D721Med (cell line): ENCODE measurements at regions not wholly inside any gene's neighbourhood (a gene's known extent, or its start where the extent isn't known, plus 50 kb on each side); places are given as distances from the start of the nearest gene placed in this dataset.

ENCODE experiments used
- DNase-seq: peaks from one replicate; pipeline ENCODE4 v3.0.0; 2011; ENCODE audit warnings: low spot score; ENCODE audit not compliant: insufficient read length
- FAIRE-seq: peaks from 2 replicates; lab custom pipeline; 2011; peaks lifted over from hg19 to GRCh38; lab: Jason Lieb, UNC
- TF ChIP-seq, protein P1 (sequence below): IDR thresholded peaks from 2 replicates; pipeline ENCODE4 v1.5.1; 2012; ENCODE audit warnings: mild to moderate bottlenecking, control low read depth; ENCODE audit not compliant: insufficient read depth; ENCODE audit errors: missing control alignments

DNA sequence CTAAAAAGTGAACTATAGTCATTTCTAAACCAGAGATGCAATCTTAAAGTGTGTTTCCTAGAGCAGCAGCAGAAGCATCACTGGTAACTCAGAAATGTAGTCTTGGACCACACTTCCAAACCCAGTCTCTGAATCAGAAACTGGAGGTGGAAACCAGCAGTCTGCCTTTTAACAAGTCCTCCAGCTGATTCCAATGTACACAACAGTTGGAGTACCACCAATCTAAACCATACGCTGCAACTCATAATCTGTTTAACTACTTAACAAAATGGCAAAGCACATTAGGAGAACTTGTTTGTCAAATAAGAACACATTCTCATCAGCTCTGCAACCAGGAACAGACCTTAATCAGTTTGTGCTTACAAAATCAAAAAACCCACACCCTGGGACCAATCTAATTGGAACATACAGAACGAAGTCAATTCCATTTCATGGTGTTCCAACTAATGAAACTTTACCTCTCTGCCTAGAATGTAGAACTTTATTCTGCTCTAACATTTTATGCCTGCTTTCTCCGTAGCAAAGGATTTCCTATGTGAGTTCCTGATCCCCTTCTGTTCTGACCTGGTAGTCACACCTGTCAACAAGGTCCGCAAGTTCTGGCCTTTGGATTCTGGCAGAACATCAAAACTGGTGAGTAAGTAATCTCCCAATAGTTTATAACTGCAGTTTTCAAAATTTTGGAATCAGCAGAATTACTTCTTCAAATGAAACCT is 390.4 kb downstream of the HTR1B start:
- DNase-seq (no peak), FAIRE-seq (peak; percentile 64)
- TF ChIP-seq, protein P1, sequence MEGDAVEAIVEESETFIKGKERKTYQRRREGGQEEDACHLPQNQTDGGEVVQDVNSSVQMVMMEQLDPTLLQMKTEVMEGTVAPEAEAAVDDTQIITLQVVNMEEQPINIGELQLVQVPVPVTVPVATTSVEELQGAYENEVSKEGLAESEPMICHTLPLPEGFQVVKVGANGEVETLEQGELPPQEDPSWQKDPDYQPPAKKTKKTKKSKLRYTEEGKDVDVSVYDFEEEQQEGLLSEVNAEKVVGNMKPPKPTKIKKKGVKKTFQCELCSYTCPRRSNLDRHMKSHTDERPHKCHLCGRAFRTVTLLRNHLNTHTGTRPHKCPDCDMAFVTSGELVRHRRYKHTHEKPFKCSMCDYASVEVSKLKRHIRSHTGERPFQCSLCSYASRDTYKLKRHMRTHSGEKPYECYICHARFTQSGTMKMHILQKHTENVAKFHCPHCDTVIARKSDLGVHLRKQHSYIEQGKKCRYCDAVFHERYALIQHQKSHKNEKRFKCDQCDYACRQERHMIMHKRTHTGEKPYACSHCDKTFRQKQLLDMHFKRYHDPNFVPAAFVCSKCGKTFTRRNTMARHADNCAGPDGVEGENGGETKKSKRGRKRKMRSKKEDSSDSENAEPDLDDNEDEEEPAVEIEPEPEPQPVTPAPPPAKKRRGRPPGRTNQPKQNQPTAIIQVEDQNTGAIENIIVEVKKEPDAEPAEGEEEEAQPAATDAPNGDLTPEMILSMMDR, result no peak

DNA sequence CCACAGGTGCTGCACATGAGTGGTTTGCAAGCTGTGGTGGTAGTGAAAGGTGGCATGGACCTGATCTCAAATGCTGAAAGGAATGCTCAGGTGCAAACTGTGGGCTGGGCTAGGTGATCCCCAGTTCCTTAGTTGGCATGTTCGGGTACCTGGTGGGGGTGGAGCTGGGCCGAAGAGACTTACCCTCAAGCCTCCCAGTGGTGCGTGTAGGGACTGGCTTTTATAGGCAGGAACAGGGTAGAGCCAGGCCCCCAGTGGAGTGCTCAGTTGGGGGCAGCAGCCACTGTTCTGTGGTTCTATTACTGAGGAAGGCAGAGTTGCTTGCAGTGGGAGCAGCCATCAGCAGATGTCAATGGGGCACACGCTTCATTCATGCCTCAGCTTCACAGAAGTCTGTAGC is 399.8 kb downstream of the HTR1B start:
- TF ChIP-seq, protein P1, result no peak
- DNase-seq (no peak), FAIRE-seq (no peak)

DNA sequence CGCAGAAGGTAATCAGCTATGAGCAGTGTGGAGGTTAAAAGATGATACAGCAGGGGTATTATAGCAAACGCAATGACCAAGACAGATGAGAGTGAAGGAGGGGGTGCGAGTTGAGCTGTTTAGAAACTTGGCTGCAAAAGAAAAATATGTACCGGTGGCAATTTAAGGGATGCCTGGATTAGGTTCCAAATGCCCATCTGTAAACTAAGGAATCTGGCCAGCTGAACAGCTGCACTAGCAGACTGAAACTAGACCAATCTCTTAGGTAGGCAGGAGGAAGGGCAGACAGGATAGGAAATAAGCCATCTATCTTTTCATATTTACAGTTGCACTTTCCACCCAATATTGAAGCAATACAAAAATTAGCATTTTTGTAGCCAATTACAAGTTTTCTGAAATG is 407.6 kb downstream of the HTR1B start:
- TF ChIP-seq, protein P1, result no peak
- no peak for DNase-seq
- FAIRE-seq, result no peak

DNA sequence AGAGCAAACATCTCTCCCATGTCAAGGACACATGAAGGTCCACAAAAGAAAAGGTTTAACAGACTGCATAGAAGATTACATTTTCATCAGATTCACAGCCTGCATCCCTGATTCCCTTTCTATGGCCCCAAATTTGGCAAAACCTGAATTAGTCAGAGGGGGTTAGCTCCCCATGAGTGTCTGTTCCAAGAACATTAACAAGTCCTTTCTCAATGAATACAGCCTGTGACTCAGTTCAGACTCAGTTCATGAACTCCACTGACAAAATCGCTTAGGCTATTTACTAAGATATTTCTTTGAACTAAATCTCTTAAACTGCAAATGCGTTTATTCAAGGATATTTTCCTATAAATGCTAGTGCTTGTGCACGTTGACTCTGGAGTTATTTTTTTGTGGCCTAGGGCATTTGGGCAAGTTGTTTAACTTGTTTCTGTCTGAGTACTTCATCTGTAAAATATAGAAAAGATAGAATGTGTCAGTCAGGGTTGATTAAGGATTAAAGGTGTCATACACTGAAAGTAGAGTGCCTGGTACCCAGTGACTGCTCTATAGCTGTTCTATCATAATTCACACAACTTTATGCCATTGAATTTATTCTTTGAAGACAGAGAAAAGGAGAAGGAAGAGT is 422.6 kb downstream of the HTR1B start:
- FAIRE-seq (no peak), DNase-seq (no peak)
- TF ChIP-seq, protein P1, result no peak

DNA sequence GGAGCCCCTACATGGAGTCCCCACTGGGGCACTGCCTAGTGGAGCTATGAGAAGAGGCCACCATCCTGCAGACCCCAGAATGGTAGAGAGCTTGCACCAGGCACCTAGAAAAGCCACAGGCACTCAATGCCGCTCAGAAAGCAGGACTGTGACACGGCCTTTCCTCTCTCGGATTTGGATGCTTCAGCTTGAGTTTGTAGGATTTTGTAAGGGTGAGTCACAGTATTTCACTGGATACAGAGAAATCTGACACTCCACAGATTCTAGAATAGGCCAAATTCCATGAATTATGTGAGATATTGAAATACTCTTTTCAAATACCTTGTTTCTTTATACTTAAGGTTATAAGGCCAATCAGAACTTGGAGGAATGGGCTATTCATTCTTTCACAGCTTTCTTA is 424.5 kb downstream of the HTR1B start:
- TF ChIP-seq, protein P1, result no peak
- no peak for DNase-seq
- FAIRE-seq, result no peak

DNA sequence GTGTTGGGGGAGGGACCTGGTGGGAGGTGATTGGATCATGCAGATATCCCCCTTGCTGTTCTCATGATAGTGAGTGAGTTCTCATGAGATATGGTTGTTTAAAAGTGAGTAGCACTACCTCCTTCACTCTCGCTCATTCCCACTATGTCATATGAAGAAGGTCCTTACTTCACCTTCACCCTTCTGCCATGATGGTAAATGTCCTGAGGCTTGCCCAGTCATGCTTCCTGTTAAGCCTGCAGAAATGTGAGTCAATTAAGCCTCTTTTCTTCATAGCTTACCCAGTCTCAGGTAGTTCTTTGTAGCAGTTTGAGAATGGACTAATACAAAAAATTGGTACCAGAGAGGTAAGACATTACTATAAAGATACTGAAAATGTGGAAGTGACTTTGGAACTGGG is 425.9 kb downstream of the HTR1B start:
- DNase-seq (no peak), FAIRE-seq (no peak)
- TF ChIP-seq, protein P1, result no peak

DNA sequence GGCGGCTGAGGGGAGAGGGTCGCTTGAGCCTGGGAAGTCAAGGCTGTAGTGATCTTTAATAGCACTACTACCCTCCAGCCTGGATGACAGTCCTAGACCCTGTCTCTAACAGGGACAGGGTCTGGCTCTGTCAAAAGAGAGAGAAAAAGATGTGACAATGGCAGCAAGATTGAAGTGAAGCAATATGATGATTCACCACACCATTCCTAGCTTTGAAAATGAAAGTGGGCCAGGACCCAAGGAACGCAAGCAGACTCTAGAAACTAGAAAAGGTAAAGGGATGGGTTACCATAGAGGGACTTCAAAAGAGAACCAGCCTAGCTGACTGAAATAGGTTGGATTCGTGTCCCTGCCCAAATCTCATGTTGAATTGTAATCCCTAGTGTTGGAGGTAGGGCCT is 426.9 kb downstream of the HTR1B start:
- FAIRE-seq (no peak), DNase-seq (no peak)
- TF ChIP-seq, protein P1, result no peak
